BJ (cell line): ENCODE measurements at regions not wholly inside any gene's neighbourhood (a gene's known extent, or its start where the extent isn't known, plus 50 kb on each side); places are given as distances from the start of the nearest gene placed in this dataset.

Experiments
- CTCF ChIA-PET: fragments of 350-600 bp; formaldehyde crosslinking; extraction: SDS; loops from one replicate; lab custom pipeline; 2021; ENCODE audit warnings: antibody characterized with exemption, inconsistent platforms; lab: Yijun Ruan, JAX
- POLR2A ChIA-PET: fragments of 300-600 bp; sonication (Branson Sonifier 250); formaldehyde crosslinking; extraction: SDS; loops from one replicate; lab custom pipeline; 2021; ENCODE audit warnings: antibody characterized with exemption; lab: Charles Lee
- DNase-seq: peaks from one replicate; pipeline ENCODE4 v3.0.0-alpha.2; 2011; ENCODE audit warnings: low read depth
- H3K27me3 ChIP-seq: 2 replicates; pipeline ENCODE4 v1.6.0; 2011; ENCODE audit warnings: low read length; ENCODE audit not compliant: control insufficient read depth, insufficient read depth
- H3K36me3 ChIP-seq: 2 replicates; pipeline ENCODE4 v1.5.1; 2011; ENCODE audit warnings: low read length; ENCODE audit not compliant: control insufficient read depth, insufficient read depth
- H3K4me3 ChIP-seq: 2 replicates; pipeline ENCODE4 v1.5.1; 2011; ENCODE audit warnings: low read depth, mild to moderate bottlenecking, control low read depth, low read length
- CTCF ChIP-seq: IDR thresholded peaks from 2 replicates; pipeline ENCODE4 v1.5.1; 2011; ENCODE audit warnings: low read depth, mild to moderate bottlenecking, control low read depth, inconsistent platforms, low read length, moderate library complexity; ENCODE audit not compliant: insufficient read depth

GRCh38 chr11:112794331-112794846 is 166.8 kb upstream of the NCAM1 start:
- ChIA-PET CTCF (interaction anchor here (1.4 to 2.2 kb wide), 4 partner anchors 15 to 514 kb away, joined by 3 to 21 read pairs (median 6); no protein-coding TSS in a partner anchor), POLR2A (interaction anchor here (0.6 kb wide), 1 partner anchor 147 kb away, joined by 3 read pairs; no protein-coding TSS in a partner anchor)
- no peak for DNase-seq

GRCh38 chr11:112795142-112795815 is 165.9 kb upstream of the NCAM1 start:
- Histone ChIP-seq H3K27me3 (no peaks in the 10 kb centered on the region), H3K36me3 (no peaks in the 10 kb centered on the region), H3K4me3 (no peak overlapping the region)
- peak; percentile 65 for TF ChIP-seq CTCF
- CTCF ChIA-PET = interaction anchor here (1.0 to 2.2 kb wide), 10 partner anchors 9 to 515 kb away, joined by 3 to 21 read pairs (median 4); no protein-coding TSS in a partner anchor
- DNase-seq = no peak
- POLR2A ChIA-PET = no interaction called here

More at GRCh38 chr11:112794331-112794846, 166.8 kb upstream of the NCAM1 start:
- TF ChIP-seq CTCF = no peak
- Histone ChIP-seq H3K4me3 (no peak overlapping the region), H3K27me3 (no peaks in the 10 kb centered on the region), H3K36me3 (no peaks in the 10 kb centered on the region)

GRCh38 chr11:112795911-112796649 is 165.1 kb upstream of the NCAM1 start:
- Histone ChIP-seq H3K4me3 (no peak overlapping the region), H3K36me3 (no peaks in the 10 kb centered on the region), H3K27me3 (no peaks in the 10 kb centered on the region)
- CTCF ChIA-PET = interaction anchor here (1.0 to 2.2 kb wide), 10 partner anchors 10 to 516 kb away, joined by 3 to 21 read pairs (median 4); no protein-coding TSS in a partner anchor
- POLR2A ChIA-PET = no interaction called here
- no peak for TF ChIP-seq CTCF
- no peak for DNase-seq

- Histone ChIP-seq H3K27me3 (no peaks in the 10 kb centered on the region), H3K36me3 (no peaks in the 10 kb centered on the region), H3K4me3 (no peak overlapping the region)
- POLR2A ChIA-PET = no interaction called here
- no peak for TF ChIP-seq CTCF
- DNase-seq = no peak
- CTCF ChIA-PET = no interaction called here
These were observed 164.1 kb upstream of the NCAM1 start for GRCh38 chr11:112797092-112797491.
